Myocyte (in vitro differentiated cells): ENCODE measurements at regions not wholly inside any gene's neighbourhood (a gene's known extent, or its start where the extent isn't known, plus 50 kb on each side); places are given as distances from the start of the nearest gene placed in this dataset.
A peak's percentile ranks its signal among the peaks of the same experiment; 100 is the strongest.
"Not testable (repeated sequence)": the region's sequence is repeated elsewhere in the genome, so short reads cannot be mapped to it uniquely, and the experiment has no call there.

ENCODE experiments used
- DNase-seq: peaks from one replicate; pipeline ENCODE4 v3.0.0-alpha.2; 2012; ENCODE audit warnings: low read depth

- no peak for DNase-seq
Observed at GRCh38 chr1:78247079-78247478, 201.3 kb downstream of the GIPC2 start.

- peak; percentile 94 for DNase-seq
Observed at GRCh38 chr1:78250201-78250600, 204.4 kb downstream of the GIPC2 start.

GRCh38 chr1:78254517-78254916 lies 208.8 kb downstream of the GIPC2 start:
- no peak for DNase-seq

- DNase-seq, result no peak
Observed at GRCh38 chr1:78255383-78255782, 209.6 kb downstream of the GIPC2 start.

- peak; percentile 84 for DNase-seq
Observed at GRCh38 chr1:78255846-78256245, 210.1 kb downstream of the GIPC2 start.

- DNase-seq, result peak; percentile 33
Observed at GRCh38 chr1:78263459-78263858, 217.7 kb downstream of the GIPC2 start.

GRCh38 chr1:78263946-78264345 lies 218.2 kb downstream of the GIPC2 start:
- peak; percentile 52 for DNase-seq

- DNase-seq, result no peak
Observed at GRCh38 chr1:78267513-78268218, 221.9 kb downstream of the GIPC2 start.

- DNase-seq, result no peak
Observed at GRCh38 chr1:78269591-78269990, 221.2 kb upstream of the PTGFR start.

GRCh38 chr1:78271423-78271822 lies 219.4 kb upstream of the PTGFR start:
- DNase-seq, result not testable (repeated sequence)

- DNase-seq, result peak; percentile 76
Observed at GRCh38 chr1:78274814-78275213, 216.0 kb upstream of the PTGFR start.

- peak; percentile 55 for DNase-seq
Observed at GRCh38 chr1:78275456-78275855, 215.3 kb upstream of the PTGFR start.

- peak; percentile 74 for DNase-seq
Observed at GRCh38 chr1:78275906-78276685, 214.7 kb upstream of the PTGFR start.

GRCh38 chr1:78277253-78277652 lies 213.5 kb upstream of the PTGFR start:
- peak; percentile 94 for DNase-seq

- DNase-seq, result peak; percentile 83
Observed at GRCh38 chr1:78279051-78279450, 211.7 kb upstream of the PTGFR start.

- no peak for DNase-seq
Observed at GRCh38 chr1:78280626-78281025, 210.1 kb upstream of the PTGFR start.

GRCh38 chr1:78281580-78281979 lies 209.2 kb upstream of the PTGFR start:
- DNase-seq, result no peak

GRCh38 chr1:78283691-78284090 lies 207.1 kb upstream of the PTGFR start:
- no peak for DNase-seq

GRCh38 chr1:78284354-78284753 lies 206.4 kb upstream of the PTGFR start:
- no peak for DNase-seq

- DNase-seq, result no peak
Observed at GRCh38 chr1:78286686-78287085, 204.1 kb upstream of the PTGFR start.

GRCh38 chr1:78289603-78290002 lies 201.2 kb upstream of the PTGFR start:
- no peak for DNase-seq

- DNase-seq, result no peak
Observed at GRCh38 chr1:78291418-78291817, 199.4 kb upstream of the PTGFR start.

GRCh38 chr1:78291872-78292271 lies 198.9 kb upstream of the PTGFR start:
- DNase-seq, result peak; percentile 21
